A549 (cell line): ENCODE measurements at regions not wholly inside any gene's neighbourhood (a gene's known extent, or its start where the extent isn't known, plus 50 kb on each side); places are given as distances from the start of the nearest gene placed in this dataset.

Experiments
- ATAC-seq, 2 experiments: fragments of 200-7000 bp in 1 of 2; fragments of >200 bp in 1 of 2; cut with Nextera tagmentation in 1 of 2; cut with Tn5 transposase in 1 of 2; 3 replicates each; pipeline versions ENCODE4 v1.8.0 to v1.9.1; 2018 to 2020; ENCODE audit warnings: mild to moderate bottlenecking in 1 of 2, moderate library complexity in 1 of 2
- CTCF ChIA-PET: fragments of 300-600 bp; sonication (Branson Sonifier 250); formaldehyde crosslinking; extraction: SDS; loops from one replicate; lab custom pipeline; 2021; ENCODE audit warnings: antibody characterized with exemption, inconsistent platforms; lab: Yijun Ruan, JAX
- POLR2A ChIA-PET: fragments of 350-600 bp; formaldehyde crosslinking; extraction: SDS; loops from one replicate; lab custom pipeline; 2021; ENCODE audit warnings: antibody characterized with exemption, inconsistent platforms; lab: Yijun Ruan, JAX
- DNase-seq, 2 experiments: peaks; one replicate each; pipeline versions ENCODE4 v3.0.0 to v3.0.0-alpha.2; 2011 to 2016; ENCODE audit warnings: low read depth in 1 of 2, low spot score in 1 of 2
- FAIRE-seq: peaks from 2 replicates; lab custom pipeline; 2011; peaks lifted over from hg19 to GRCh38; lab: Jason Lieb, UNC
- H3K27ac ChIP-seq, 2 experiments: fragments of >200 bp; sonication (Bioruptor Twin); formaldehyde crosslinking; 3 replicates each; pipeline ENCODE4 v1.5.1; 2016 to 2017
- H3K4me1 ChIP-seq: fragments of >200 bp; sonication (Bioruptor Twin); formaldehyde crosslinking; 3 replicates; pipeline ENCODE4 v1.6.1; 2016
- H3K4me2 ChIP-seq: fragments of >200 bp; sonication (Bioruptor Twin); formaldehyde crosslinking; 3 replicates; pipeline ENCODE4 v1.6.1; 2016
- H3K4me3 ChIP-seq: fragments of >200 bp; sonication (Bioruptor Twin); formaldehyde crosslinking; 3 replicates; pipeline ENCODE4 v1.5.1; 2016
- H3K9me3 ChIP-seq: fragments of >200 bp; sonication (Bioruptor Twin); formaldehyde crosslinking; 3 replicates; pipeline ENCODE4 v1.6.1; 2016
- CBX2 ChIP-seq: fragments of 200-600 bp; sonication (generic); IDR thresholded peaks from 2 replicates; pipeline ENCODE4 v1.6.1; 2016; ENCODE audit warnings: low read depth, mild to moderate bottlenecking, borderline replicate concordance
- CBX8 ChIP-seq: fragments of 200-600 bp; sonication (generic); IDR thresholded peaks from 2 replicates; pipeline ENCODE4 v1.6.1; 2016
- CEBPB ChIP-seq, 2 experiments: fragments of >200 bp in 1 of 2; sonication (Bioruptor Twin) in 1 of 2; formaldehyde crosslinking in 1 of 2; IDR thresholded peaks; 2 replicates each; pipeline ENCODE4 v1.6.1; 2012 to 2016
- EP300 ChIP-seq, 2 experiments: fragments of >200 bp; sonication (Bioruptor Twin); formaldehyde crosslinking; IDR thresholded peaks; 2 replicates in 1 of 2; 3 replicates in 1 of 2; pipeline ENCODE4 v1.6.1; 2016 to 2017
- GATA3 ChIP-seq: IDR thresholded peaks from 2 replicates; pipeline ENCODE4 v1.6.1; 2012; ENCODE audit warnings: borderline replicate concordance
- HDAC2 ChIP-seq: fragments of 200-600 bp; sonication (generic); IDR thresholded peaks from 2 replicates; pipeline ENCODE4 v1.6.1; 2016
- HES2 ChIP-seq: fragments of >200 bp; sonication (Bioruptor Twin); formaldehyde crosslinking; IDR thresholded peaks from 2 replicates; pipeline ENCODE4 v1.6.1; 2016
- MAZ ChIP-seq: fragments of 150-350 bp; IDR thresholded peaks from 2 replicates; pipeline ENCODE4 v1.6.1; 2014; ENCODE audit warnings: antibody characterized with exemption, low read depth, low read length, borderline replicate concordance
- NFE2L2 ChIP-seq: fragments of 150-350 bp; conservative IDR thresholded peaks from 2 replicates; pipeline ENCODE4 v1.6.1; 2014; ENCODE audit warnings: low read length
- NPAS2 ChIP-seq: fragments of 250-450 bp; sonication (Bioruptor Pico); IDR thresholded peaks from 2 replicates; pipeline ENCODE4 v1.8.0; 2022; ENCODE audit warnings: mild to moderate bottlenecking, moderate library complexity, borderline replicate concordance
- NR3C1 ChIP-seq: fragments of >200 bp; sonication (Bioruptor Twin); formaldehyde crosslinking; IDR thresholded peaks from 3 replicates; pipeline ENCODE4 v1.6.1; 2017
- PBX3 ChIP-seq: IDR thresholded peaks from 2 replicates; pipeline ENCODE4 v1.6.1; 2012
- PHF8 ChIP-seq: fragments of 200-600 bp; sonication (generic); IDR thresholded peaks from 2 replicates; pipeline ENCODE4 v1.6.1; 2016; ENCODE audit warnings: low read depth, mild to moderate bottlenecking, antibody characterized with exemption, moderate library complexity, borderline replicate concordance
- POLR2AphosphoS2 ChIP-seq: conservative IDR thresholded peaks from 2 replicates; pipeline ENCODE4 v1.6.1; 2012; ENCODE audit warnings: low read length, improper control_type of control experiment, inconsistent platforms
- RAD21 ChIP-seq, 2 experiments: fragments of >200 bp in 1 of 2; sonication (Bioruptor Twin) in 1 of 2; formaldehyde crosslinking in 1 of 2; IDR thresholded peaks in 1 of 2; conservative IDR thresholded peaks in 1 of 2; 2 replicates in 1 of 2; 3 replicates in 1 of 2; pipeline ENCODE4 v1.6.1; 2012 to 2018; ENCODE audit warnings: inconsistent platforms in 1 of 2
- RFX5 ChIP-seq: fragments of 450-650 bp; IDR thresholded peaks from 2 replicates; pipeline ENCODE4 v1.7.1; 2014; ENCODE audit warnings: antibody characterized with exemption, mild to moderate bottlenecking, moderate library complexity
- SREBF2 ChIP-seq: fragments of 450-650 bp; IDR thresholded peaks from 2 replicates; pipeline ENCODE4 v1.6.1; 2014; ENCODE audit warnings: mild to moderate bottlenecking, moderate library complexity
- TP53 ChIP-seq: fragments of 250-450 bp; sonication (Bioruptor Pico); IDR thresholded peaks from 2 replicates; pipeline ENCODE4 v1.5.0; 2021; ENCODE audit warnings: mild to moderate bottlenecking, moderate library complexity
- ZC3H11A ChIP-seq: fragments of 450-650 bp; IDR thresholded peaks from 2 replicates; pipeline ENCODE4 v1.6.1; 2014; ENCODE audit warnings: antibody characterized with exemption, mild to moderate bottlenecking
- ZFP36 ChIP-seq: fragments of 450-650 bp; IDR thresholded peaks from 2 replicates; pipeline ENCODE4 v1.6.1; 2014; ENCODE audit warnings: borderline replicate concordance; ENCODE audit not compliant: partially characterized antibody
- ZNF302 ChIP-seq: fragments of 250-450 bp; sonication (Bioruptor Pico); IDR thresholded peaks from 2 replicates; pipeline ENCODE4 v1.9.0; 2021; ENCODE audit warnings: inconsistent platforms, mild to moderate bottlenecking, moderate library complexity
- WGBS: methylation state at CpG from one replicate; pipeline ENCODE4 v1.1.6; 2017; ENCODE audit errors: missing lambda C conversion rate; 5-methylcytosine and 5-hydroxymethylcytosine counted together
- TF ChIP-seq, protein P1 (sequence below): fragments of 250-450 bp; sonication (Bioruptor Pico); IDR thresholded peaks from 2 replicates; pipeline ENCODE4 v1.5.0; 2020; ENCODE audit warnings: low read depth, mild to moderate bottlenecking, moderate library complexity
- TF ChIP-seq, protein P2 (sequence below): fragments of 200-600 bp; sonication (generic); IDR thresholded peaks from 2 replicates; pipeline ENCODE4 v1.6.1; 2016; ENCODE audit warnings: antibody characterized with exemption, mild to moderate bottlenecking, moderate library complexity
- TF ChIP-seq, protein P3 (sequence below): IDR thresholded peaks from 2 replicates; pipeline ENCODE4 v1.6.1; 2012
- TF ChIP-seq, protein P4 (sequence below): fragments of 150-350 bp; IDR thresholded peaks from 2 replicates; pipeline ENCODE4 v1.6.1; 2014; ENCODE audit warnings: low read depth, mild to moderate bottlenecking, low read length

- Histone ChIP-seq H3K9me3 (no peaks in the 10 kb centered on the region), H3K27ac (no peak overlapping the region), H3K4me1 (no peaks in the 10 kb centered on the region), H3K4me2 (no peak overlapping the region)
- POLR2A ChIA-PET: no interaction called here
- DNase-seq: no peak
- 64% methylated on average over 4 of the region's 4 CpGs for WGBS
- no peak for ATAC-seq
- FAIRE-seq: no peak
- CTCF ChIA-PET: no interaction called here
- TF ChIP-seq RFX5: no peak
- TF ChIP-seq MAZ: no peak
- no peak for TF ChIP-seq SREBF2
- no peak for TF ChIP-seq EP300 (IDR thresholded peaks at IDR 0.05)
- TF ChIP-seq GATA3: no peak
- TF ChIP-seq ZC3H11A: no peak
- TF ChIP-seq ZNF302 (CRISPR knock-in tag): no peak
- TF ChIP-seq ZFP36: no peak
- TF ChIP-seq TP53 (CRISPR knock-in tag): no peak
- TF ChIP-seq, protein P1, sequence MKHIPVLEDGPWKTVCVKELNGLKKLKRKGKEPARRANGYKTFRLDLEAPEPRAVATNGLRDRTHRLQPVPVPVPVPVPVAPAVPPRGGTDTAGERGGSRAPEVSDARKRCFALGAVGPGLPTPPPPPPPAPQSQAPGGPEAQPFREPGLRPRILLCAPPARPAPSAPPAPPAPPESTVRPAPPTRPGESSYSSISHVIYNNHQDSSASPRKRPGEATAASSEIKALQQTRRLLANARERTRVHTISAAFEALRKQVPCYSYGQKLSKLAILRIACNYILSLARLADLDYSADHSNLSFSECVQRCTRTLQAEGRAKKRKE (CRISPR knock-in tag): no peak
- TF ChIP-seq, protein P2, sequence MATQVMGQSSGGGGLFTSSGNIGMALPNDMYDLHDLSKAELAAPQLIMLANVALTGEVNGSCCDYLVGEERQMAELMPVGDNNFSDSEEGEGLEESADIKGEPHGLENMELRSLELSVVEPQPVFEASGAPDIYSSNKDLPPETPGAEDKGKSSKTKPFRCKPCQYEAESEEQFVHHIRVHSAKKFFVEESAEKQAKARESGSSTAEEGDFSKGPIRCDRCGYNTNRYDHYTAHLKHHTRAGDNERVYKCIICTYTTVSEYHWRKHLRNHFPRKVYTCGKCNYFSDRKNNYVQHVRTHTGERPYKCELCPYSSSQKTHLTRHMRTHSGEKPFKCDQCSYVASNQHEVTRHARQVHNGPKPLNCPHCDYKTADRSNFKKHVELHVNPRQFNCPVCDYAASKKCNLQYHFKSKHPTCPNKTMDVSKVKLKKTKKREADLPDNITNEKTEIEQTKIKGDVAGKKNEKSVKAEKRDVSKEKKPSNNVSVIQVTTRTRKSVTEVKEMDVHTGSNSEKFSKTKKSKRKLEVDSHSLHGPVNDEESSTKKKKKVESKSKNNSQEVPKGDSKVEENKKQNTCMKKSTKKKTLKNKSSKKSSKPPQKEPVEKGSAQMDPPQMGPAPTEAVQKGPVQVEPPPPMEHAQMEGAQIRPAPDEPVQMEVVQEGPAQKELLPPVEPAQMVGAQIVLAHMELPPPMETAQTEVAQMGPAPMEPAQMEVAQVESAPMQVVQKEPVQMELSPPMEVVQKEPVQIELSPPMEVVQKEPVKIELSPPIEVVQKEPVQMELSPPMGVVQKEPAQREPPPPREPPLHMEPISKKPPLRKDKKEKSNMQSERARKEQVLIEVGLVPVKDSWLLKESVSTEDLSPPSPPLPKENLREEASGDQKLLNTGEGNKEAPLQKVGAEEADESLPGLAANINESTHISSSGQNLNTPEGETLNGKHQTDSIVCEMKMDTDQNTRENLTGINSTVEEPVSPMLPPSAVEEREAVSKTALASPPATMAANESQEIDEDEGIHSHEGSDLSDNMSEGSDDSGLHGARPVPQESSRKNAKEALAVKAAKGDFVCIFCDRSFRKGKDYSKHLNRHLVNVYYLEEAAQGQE: no peak
- TF ChIP-seq, protein P3, sequence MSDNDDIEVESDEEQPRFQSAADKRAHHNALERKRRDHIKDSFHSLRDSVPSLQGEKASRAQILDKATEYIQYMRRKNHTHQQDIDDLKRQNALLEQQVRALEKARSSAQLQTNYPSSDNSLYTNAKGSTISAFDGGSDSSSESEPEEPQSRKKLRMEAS: no peak
- no peak for TF ChIP-seq CBX2
- no peak for TF ChIP-seq NR3C1
- TF ChIP-seq, all 56 proteins: peak for 0
- no peak overlapping the region for H3K4me3 ChIP-seq
These were observed 126.9 kb upstream of the HAND2 start for GRCh38 chr4:173656898-173657297.

DNA sequence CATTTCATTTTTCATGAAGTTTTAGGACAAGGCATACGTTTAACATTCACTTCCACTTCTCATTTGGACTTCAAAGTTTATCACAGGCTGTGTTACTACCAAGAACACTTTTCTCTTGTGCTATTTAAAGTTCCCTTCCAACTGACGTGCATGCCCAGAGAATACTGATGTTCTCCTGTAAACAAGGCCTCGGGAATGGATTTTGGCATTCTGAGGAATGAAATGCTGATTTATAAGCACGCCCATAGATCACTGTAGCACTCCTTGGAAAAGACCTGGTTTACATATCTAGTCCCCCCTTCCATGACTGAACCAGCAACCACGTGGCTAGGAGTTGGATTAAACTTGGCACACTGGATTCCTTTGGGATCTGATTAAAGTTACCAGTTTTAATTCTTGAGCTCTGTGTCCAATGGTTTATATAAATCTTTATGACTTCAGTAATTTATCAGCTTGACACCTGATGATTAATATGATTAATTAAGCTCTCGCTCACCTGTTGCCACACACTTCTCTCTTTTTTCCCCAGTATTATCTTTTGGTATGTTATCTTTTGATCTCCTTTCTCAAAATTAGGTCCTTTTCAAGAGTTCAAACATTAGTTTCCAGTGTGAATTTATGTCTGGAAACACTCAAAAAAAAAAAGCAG, 122.4 kb upstream of the HAND2 start:
- FAIRE-seq (no peak), DNase-seq (no peak), ATAC-seq (no peak)
- Histone ChIP-seq H3K4me3 (no peak overlapping the region), H3K4me1 (no peaks in the 10 kb centered on the region), H3K4me2 (no peak overlapping the region), H3K27ac (no peak overlapping the region), H3K9me3 (no peaks in the 10 kb centered on the region)
- TF ChIP-seq, protein P3: no peak
- no peak for TF ChIP-seq RAD21 (conservative IDR thresholded peaks at IDR 0.05 in 1 of 2, IDR thresholded peaks at IDR 0.05 in 1 of 2)
- no peak for TF ChIP-seq ZFP36
- TF ChIP-seq CBX8: no peak
- TF ChIP-seq MAZ: no peak
- no peak for TF ChIP-seq CEBPB (IDR thresholded peaks at IDR 0.05)
- TF ChIP-seq NPAS2: no peak
- TF ChIP-seq HDAC2: no peak
- TF ChIP-seq POLR2AphosphoS2: no peak
- TF ChIP-seq PBX3: no peak
- TF ChIP-seq, protein P4, sequence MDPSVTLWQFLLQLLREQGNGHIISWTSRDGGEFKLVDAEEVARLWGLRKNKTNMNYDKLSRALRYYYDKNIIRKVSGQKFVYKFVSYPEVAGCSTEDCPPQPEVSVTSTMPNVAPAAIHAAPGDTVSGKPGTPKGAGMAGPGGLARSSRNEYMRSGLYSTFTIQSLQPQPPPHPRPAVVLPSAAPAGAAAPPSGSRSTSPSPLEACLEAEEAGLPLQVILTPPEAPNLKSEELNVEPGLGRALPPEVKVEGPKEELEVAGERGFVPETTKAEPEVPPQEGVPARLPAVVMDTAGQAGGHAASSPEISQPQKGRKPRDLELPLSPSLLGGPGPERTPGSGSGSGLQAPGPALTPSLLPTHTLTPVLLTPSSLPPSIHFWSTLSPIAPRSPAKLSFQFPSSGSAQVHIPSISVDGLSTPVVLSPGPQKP: no peak
- TF ChIP-seq NFE2L2: no peak
- no peak for TF ChIP-seq PHF8
- TF ChIP-seq HES2: no peak
- POLR2A ChIA-PET: no interaction called here
- CTCF ChIA-PET: no interaction called here
- WGBS: 61% methylated on average over 6 of the region's 6 CpGs
